ENCODE measurements at regions not wholly inside any gene's neighbourhood (a gene's known extent, or its start where the extent isn't known, plus 50 kb on each side); places are given as distances from the start of the nearest gene placed in this dataset.
"Not testable (repeated sequence)": the region's sequence is repeated elsewhere in the genome, so short reads cannot be mapped to it uniquely, and the experiment has no call there.

DNA sequence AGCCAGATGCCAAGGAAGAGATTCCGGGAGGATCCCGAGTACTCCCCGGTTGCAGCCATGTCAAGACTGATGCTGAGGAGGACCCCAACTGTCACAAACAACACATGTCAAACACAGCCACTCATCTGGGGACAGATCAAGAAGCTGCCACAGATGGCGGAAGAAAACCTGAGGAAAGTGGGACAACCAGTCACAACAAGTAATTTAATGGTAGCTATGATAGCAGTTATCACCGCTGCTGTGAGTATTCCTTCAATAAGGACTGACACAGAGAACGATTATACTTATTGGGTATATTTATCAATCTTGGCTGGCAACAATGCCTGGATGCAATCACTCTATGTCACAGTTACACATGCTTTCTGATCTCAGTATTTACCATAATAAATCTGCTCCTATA, 763.4 kb downstream of the DHX35 start:
- not testable (repeated sequence) for DNase-seq; H3K27ac Mint-ChIP-seq; H3K4me1 Mint-ChIP-seq; H3K27me3 ChIP-seq (ENCODE audit: control insufficient read depth, insufficient read depth, low read length); H3K27me3 Mint-ChIP-seq; H3K4me3 ChIP-seq (ENCODE audit: low read depth, low read length); H3K36me3 Mint-ChIP-seq; H3K4me3 Mint-ChIP-seq; H3K9me3 ChIP-seq (ENCODE audit: control insufficient read depth in 2 of 2, low read length in 2 of 2); ATAC-seq (ENCODE audit: low read depth in 2 of 2); H3K27ac ChIP-seq (ENCODE audit: insufficient read depth, low read length, poor library complexity, severe bottlenecking); H3K4me1 ChIP-seq (ENCODE audit: control insufficient read depth, insufficient read depth, low read length, poor library complexity, severe bottlenecking); H3K36me3 ChIP-seq (ENCODE audit: control insufficient read depth, insufficient read depth, low read length)
- H3K9me3 Mint-ChIP-seq, result peaks cover 0 to 44% (median 20%) of the 10 kb centered on the region in 7 donors

DNA sequence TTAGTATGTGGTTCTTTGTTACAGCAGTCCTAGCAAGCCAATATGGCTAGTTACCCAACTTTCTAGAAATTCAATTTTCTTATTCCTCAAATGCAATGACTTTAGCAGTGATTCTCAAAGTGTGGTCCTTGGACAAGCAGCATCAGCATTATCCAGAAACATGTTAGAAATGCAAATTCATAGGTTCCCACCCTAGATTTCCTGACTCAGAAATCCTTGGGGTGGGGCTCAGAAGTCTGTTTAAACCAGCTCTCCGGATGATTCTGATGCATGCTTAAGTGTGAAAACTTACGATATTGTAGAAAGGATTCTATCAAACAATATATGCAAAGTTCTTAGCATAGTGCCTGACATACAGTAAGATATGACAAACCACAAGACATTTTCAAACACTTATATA, 757.1 kb downstream of the DHX35 start:
- Mint-ChIP-seq H3K27me3 (no peaks in the 10 kb centered on the region), H3K9me3 (peaks cover 0 to 11% (median 7%) of the 10 kb centered on the region in 7 donors), H3K27ac (no peak overlapping the region), H3K4me3 (no peak overlapping the region), H3K36me3 (no peaks in the 10 kb centered on the region), H3K4me1 (no peaks in the 10 kb centered on the region)
- Histone ChIP-seq H3K4me1 (ENCODE audit: control insufficient read depth, insufficient read depth, low read length, poor library complexity, severe bottlenecking) (no peaks in the 10 kb centered on the region), H3K27ac (ENCODE audit: insufficient read depth, low read length, poor library complexity, severe bottlenecking) (no peak overlapping the region), H3K36me3 (ENCODE audit: control insufficient read depth, insufficient read depth, low read length) (no peaks in the 10 kb centered on the region), H3K27me3 (ENCODE audit: control insufficient read depth, insufficient read depth, low read length) (no peaks in the 10 kb centered on the region), H3K9me3 (ENCODE audit: control insufficient read depth in 2 of 2, low read length in 2 of 2) (no peaks in the 10 kb centered on the region), H3K4me3 (ENCODE audit: low read depth, low read length) (no peak overlapping the region)
- ATAC-seq (ENCODE audit: low read depth in 2 of 2), result no peak
- DNase-seq, result no peak

DNA sequence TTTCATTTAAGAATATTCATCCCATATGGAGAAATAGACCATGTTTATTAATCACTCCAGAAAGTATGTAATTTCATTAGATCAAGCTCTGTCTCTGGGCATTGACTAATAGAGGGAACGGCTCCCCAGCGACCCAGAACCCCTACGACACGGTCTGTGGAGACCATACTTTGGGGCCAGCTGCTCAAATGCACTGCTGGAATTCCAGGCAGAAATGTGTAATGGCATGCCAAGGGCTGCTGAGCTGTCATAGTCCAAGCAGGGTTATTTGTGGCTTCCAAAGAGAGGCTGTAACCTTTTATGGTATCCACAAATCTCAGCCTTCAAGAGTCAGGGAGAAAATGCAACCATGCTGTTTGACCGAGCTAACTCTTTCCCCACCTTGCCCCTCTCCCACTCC, 755.8 kb downstream of the DHX35 start:
- no peaks in the 10 kb centered on the region for H3K27me3 ChIP-seq (ENCODE audit: control insufficient read depth, insufficient read depth, low read length)
- no peak overlapping the region for H3K4me3 ChIP-seq (ENCODE audit: low read depth, low read length)
- no peaks in the 10 kb centered on the region for H3K4me1 ChIP-seq (ENCODE audit: control insufficient read depth, insufficient read depth, low read length, poor library complexity, severe bottlenecking)
- H3K27me3 Mint-ChIP-seq, result no peaks in the 10 kb centered on the region
- H3K4me3 Mint-ChIP-seq, result no peak overlapping the region
- no peaks in the 10 kb centered on the region for H3K4me1 Mint-ChIP-seq
- H3K27ac Mint-ChIP-seq, result no peak overlapping the region
- no peak for DNase-seq
- ATAC-seq (ENCODE audit: low read depth in 2 of 2), result no peak
- no peaks in the 10 kb centered on the region for H3K36me3 ChIP-seq (ENCODE audit: control insufficient read depth, insufficient read depth, low read length)
- no peaks in the 10 kb centered on the region for H3K9me3 ChIP-seq (ENCODE audit: control insufficient read depth in 2 of 2, low read length in 2 of 2)
- H3K9me3 Mint-ChIP-seq, result peaks cover 4 to 10% (median 6%) of the 10 kb centered on the region in 7 donors
- no peaks in the 10 kb centered on the region for H3K36me3 Mint-ChIP-seq
- H3K27ac ChIP-seq (ENCODE audit: insufficient read depth, low read length, poor library complexity, severe bottlenecking), result no peak overlapping the region

DNA sequence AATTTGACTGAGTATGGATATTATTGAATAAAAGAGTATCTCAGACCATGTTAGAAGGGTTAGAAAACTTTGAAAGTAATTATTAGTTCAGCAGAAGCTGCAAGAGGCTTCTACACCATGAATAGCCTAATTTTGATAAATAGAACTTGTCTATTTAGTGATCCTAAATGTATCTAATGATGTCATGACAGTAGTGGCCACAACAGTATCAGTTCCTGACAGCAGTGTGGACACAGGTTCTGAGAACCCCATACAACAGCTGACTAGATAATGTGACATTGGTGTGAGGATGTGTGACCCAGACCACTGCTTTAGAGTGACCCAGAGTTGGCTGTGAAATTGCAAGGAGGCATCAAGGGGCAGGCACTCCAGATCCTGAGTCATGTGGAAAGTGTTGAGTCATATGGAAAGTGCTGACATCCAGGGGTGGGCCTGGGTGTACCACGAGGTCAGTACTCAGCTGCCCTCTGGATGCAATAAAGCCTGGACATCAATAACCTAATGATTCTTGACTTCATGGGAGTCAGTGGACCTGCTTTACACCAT, 754.7 kb downstream of the DHX35 start:
- Mint-ChIP-seq H3K4me1 (no peaks in the 10 kb centered on the region), H3K36me3 (no peaks in the 10 kb centered on the region), H3K27ac (no peak overlapping the region), H3K9me3 (peaks cover 3 to 11% (median 6%) of the 10 kb centered on the region in 7 donors), H3K4me3 (no peak overlapping the region), H3K27me3 (no peaks in the 10 kb centered on the region)
- Histone ChIP-seq H3K27me3 (ENCODE audit: control insufficient read depth, insufficient read depth, low read length) (no peaks in the 10 kb centered on the region), H3K4me1 (ENCODE audit: control insufficient read depth, insufficient read depth, low read length, poor library complexity, severe bottlenecking) (no peaks in the 10 kb centered on the region), H3K9me3 (ENCODE audit: control insufficient read depth in 2 of 2, low read length in 2 of 2) (no peaks in the 10 kb centered on the region), H3K27ac (ENCODE audit: insufficient read depth, low read length, poor library complexity, severe bottlenecking) (no peak overlapping the region), H3K4me3 (ENCODE audit: low read depth, low read length) (no peak overlapping the region), H3K36me3 (ENCODE audit: control insufficient read depth, insufficient read depth, low read length) (no peaks in the 10 kb centered on the region)
- ATAC-seq (ENCODE audit: low read depth in 2 of 2) (no peak), DNase-seq (no peak)

DNA sequence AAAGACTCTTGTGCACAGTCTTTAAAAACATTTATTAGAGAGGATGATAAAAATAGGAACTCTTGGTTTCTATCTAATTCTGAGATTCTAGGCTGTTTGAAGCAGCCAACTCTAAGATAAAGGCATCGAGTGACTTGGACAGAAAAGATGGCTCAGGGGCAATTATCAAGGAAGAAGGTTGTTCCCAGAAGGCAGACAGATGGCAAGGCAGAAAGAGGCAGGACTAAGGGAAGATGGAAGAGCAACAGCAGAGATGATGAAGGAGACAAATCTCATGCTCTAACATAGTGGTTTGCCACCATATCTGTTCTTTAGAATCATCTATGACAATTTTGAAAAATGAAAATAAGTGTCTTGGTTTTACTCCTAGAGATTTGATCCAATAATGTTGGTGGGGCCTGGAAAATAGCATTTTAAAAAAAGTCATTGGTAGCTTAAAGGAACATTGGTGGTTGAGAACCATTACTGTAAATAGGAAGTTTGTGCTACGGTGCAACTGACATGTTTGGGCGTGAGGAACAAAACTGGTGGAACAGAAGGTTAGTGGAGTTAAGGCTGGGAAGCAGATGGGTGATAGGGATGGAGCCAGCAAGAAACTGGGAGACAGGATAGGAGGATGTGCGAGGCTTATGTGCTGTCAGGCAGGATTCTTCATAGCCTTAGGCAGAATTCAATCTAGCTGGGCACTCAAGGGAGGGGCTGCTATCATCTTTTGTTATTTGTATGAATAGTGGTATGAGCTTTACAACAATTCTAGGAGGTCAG, 751.1 kb downstream of the DHX35 start:
- H3K27me3 Mint-ChIP-seq, result no peaks in the 10 kb centered on the region
- Histone ChIP-seq H3K9me3 (ENCODE audit: control insufficient read depth in 2 of 2, low read length in 2 of 2) (no peaks in the 10 kb centered on the region), H3K4me1 (ENCODE audit: control insufficient read depth, insufficient read depth, low read length, poor library complexity, severe bottlenecking) (no peaks in the 10 kb centered on the region), H3K36me3 (ENCODE audit: control insufficient read depth, insufficient read depth, low read length) (no peaks in the 10 kb centered on the region), H3K27me3 (ENCODE audit: control insufficient read depth, insufficient read depth, low read length) (no peaks in the 10 kb centered on the region), H3K4me3 (ENCODE audit: low read depth, low read length) (no peak overlapping the region), H3K27ac (ENCODE audit: insufficient read depth, low read length, poor library complexity, severe bottlenecking) (no peak overlapping the region)
- H3K9me3 Mint-ChIP-seq, result peaks cover 0 to 11% (median 4%) of the 10 kb centered on the region in 7 donors
- H3K4me3 Mint-ChIP-seq, result no peak overlapping the region
- no peaks in the 10 kb centered on the region for H3K36me3 Mint-ChIP-seq
- no peak for DNase-seq
- no peak for ATAC-seq (ENCODE audit: low read depth in 2 of 2)
- H3K27ac Mint-ChIP-seq, result no peak overlapping the region
- H3K4me1 Mint-ChIP-seq, result no peaks in the 10 kb centered on the region

DNA sequence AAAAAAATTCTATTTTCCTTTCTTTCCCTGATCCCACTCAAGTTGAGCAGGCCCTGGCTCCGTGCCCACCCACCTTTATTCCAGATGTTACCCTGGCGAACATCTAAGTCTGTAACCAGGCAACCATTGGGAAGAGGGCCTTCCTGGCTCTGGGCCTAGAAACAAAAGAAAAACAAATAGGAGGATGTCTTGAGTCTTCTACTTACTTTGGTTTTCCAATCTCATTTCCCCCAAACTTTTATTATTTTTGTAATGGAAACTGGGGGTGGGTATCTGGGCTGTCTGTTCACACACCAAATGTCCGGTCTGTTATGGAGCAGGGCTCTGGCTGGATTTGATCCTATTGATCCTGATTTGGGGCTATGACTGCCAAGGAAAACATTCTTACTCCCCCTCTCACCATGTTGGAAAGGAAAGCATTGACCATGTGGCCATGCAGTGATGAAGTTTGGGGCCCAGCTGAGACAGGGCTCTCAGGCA, 744.1 kb downstream of the DHX35 start:
- DNase-seq (no peak), ATAC-seq (ENCODE audit: low read depth in 2 of 2) (no peak)
- Mint-ChIP-seq H3K4me3 (no peak overlapping the region), H3K27me3 (no peaks in the 10 kb centered on the region), H3K9me3 (peaks cover 0 to 9% (median 1%) of the 10 kb centered on the region in 7 donors), H3K4me1 (no peaks in the 10 kb centered on the region), H3K27ac (no peak overlapping the region), H3K36me3 (no peaks in the 10 kb centered on the region)
- Histone ChIP-seq H3K9me3 (ENCODE audit: control insufficient read depth in 2 of 2, low read length in 2 of 2) (no peaks in the 10 kb centered on the region), H3K36me3 (ENCODE audit: control insufficient read depth, insufficient read depth, low read length) (no peaks in the 10 kb centered on the region), H3K27me3 (ENCODE audit: control insufficient read depth, insufficient read depth, low read length) (no peaks in the 10 kb centered on the region), H3K27ac (ENCODE audit: insufficient read depth, low read length, poor library complexity, severe bottlenecking) (no peak overlapping the region), H3K4me1 (ENCODE audit: control insufficient read depth, insufficient read depth, low read length, poor library complexity, severe bottlenecking) (no peaks in the 10 kb centered on the region), H3K4me3 (ENCODE audit: low read depth, low read length) (no peak overlapping the region)

DNA sequence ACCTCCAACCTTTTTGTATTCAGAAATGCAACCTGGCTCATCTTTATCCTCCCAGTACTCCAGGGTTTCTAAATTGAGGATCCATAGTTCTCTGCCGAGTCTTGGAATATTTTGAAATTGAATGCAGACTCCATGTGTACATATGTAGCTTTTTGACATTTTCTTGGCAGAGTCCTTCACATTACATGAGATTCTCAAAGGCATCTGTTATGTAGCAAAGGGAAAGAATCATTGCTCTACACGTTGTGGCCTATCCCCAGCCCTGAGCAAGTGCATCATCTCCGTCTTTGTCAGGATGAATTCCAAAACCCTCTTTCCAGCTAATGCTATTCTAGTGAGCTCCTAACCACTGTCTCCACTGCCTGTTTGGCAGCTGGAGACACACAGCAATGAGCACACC, 742.9 kb downstream of the DHX35 start:
- no peak for DNase-seq
- H3K9me3 ChIP-seq (ENCODE audit: control insufficient read depth in 2 of 2, low read length in 2 of 2), result no peaks in the 10 kb centered on the region
- Mint-ChIP-seq H3K36me3 (no peaks in the 10 kb centered on the region), H3K4me3 (no peak overlapping the region), H3K27ac (no peak overlapping the region), H3K4me1 (no peaks in the 10 kb centered on the region), H3K9me3 (peaks cover 0 to 8% (median 4%) of the 10 kb centered on the region in 7 donors), H3K27me3 (no peaks in the 10 kb centered on the region)
- no peak overlapping the region for H3K4me3 ChIP-seq (ENCODE audit: low read depth, low read length)
- H3K27me3 ChIP-seq (ENCODE audit: control insufficient read depth, insufficient read depth, low read length), result no peaks in the 10 kb centered on the region
- H3K27ac ChIP-seq (ENCODE audit: insufficient read depth, low read length, poor library complexity, severe bottlenecking), result no peak overlapping the region
- no peaks in the 10 kb centered on the region for H3K36me3 ChIP-seq (ENCODE audit: control insufficient read depth, insufficient read depth, low read length)
- H3K4me1 ChIP-seq (ENCODE audit: control insufficient read depth, insufficient read depth, low read length, poor library complexity, severe bottlenecking), result no peaks in the 10 kb centered on the region
- ATAC-seq (ENCODE audit: low read depth in 2 of 2), result no peak

DNA sequence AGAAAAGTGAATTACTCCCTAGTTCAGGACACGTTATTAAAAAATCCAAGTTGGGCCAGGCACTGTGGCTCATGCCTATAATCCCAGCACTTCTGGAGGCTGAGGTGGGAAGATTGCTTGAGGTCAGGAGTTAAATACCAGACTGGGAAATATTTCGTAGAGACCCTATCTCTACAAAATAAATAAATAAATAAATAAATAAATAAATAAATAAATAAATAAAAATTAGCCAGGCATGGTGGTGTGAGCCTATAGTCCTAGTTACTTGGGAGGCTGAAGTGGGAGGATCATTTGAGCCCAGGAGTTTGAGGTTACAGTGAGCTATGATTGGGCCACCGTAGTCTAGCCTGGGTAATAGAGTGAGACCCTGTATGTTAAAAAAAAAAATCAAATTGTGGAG, 741.2 kb downstream of the DHX35 start:
- not testable (repeated sequence) for H3K27ac ChIP-seq (ENCODE audit: insufficient read depth, low read length, poor library complexity, severe bottlenecking); H3K4me1 Mint-ChIP-seq; H3K4me3 Mint-ChIP-seq; H3K4me3 ChIP-seq (ENCODE audit: low read depth, low read length); H3K27ac Mint-ChIP-seq; H3K9me3 ChIP-seq (ENCODE audit: control insufficient read depth in 2 of 2, low read length in 2 of 2); DNase-seq; H3K27me3 ChIP-seq (ENCODE audit: control insufficient read depth, insufficient read depth, low read length); H3K36me3 Mint-ChIP-seq; H3K4me1 ChIP-seq (ENCODE audit: control insufficient read depth, insufficient read depth, low read length, poor library complexity, severe bottlenecking); H3K9me3 Mint-ChIP-seq; H3K36me3 ChIP-seq (ENCODE audit: control insufficient read depth, insufficient read depth, low read length); ATAC-seq (ENCODE audit: low read depth in 2 of 2); H3K27me3 Mint-ChIP-seq

Data from CD4-positive, CD25-positive, alpha-beta regulatory T cell (primary cell).